Activated CD4-positive, alpha-beta T cell treated with anti-CD3 and anti-CD28 coated beads for 36 hours (primary cell): ENCODE measurements at regions not wholly inside any gene's neighbourhood (a gene's known extent, or its start where the extent isn't known, plus 50 kb on each side); places are given as distances from the start of the nearest gene placed in this dataset.
"Not testable (repeated sequence)": the region's sequence is repeated elsewhere in the genome, so short reads cannot be mapped to it uniquely, and the experiment has no call there.

ENCODE experiments used
- ATAC-seq: fragments of 200-7000 bp; cut with Tn5 transposase; one replicate; pipeline ENCODE4 v1.10.0; 2021; ENCODE audit warnings: mild to moderate bottlenecking, moderate library complexity
- CTCF ChIA-PET: fragments of 350-600 bp; sonication (Branson Sonifier 250); formaldehyde crosslinking; loops from one replicate; lab custom pipeline; 2021; ENCODE audit warnings: antibody characterized with exemption; lab: Charles Lee
- POLR2A ChIA-PET: fragments of 350-600 bp; sonication (Branson Sonifier 250); formaldehyde crosslinking; loops from one replicate; lab custom pipeline; 2021; ENCODE audit warnings: antibody characterized with exemption, inconsistent platforms; lab: Charles Lee
- DNase-seq: peaks from one replicate; pipeline ENCODE4 v3.0.0-alpha.2; 2020
- H3K27ac Mint-ChIP-seq: one replicate; pipeline ENCODE4 v1.8.0; 2021; ENCODE audit warnings: mixed read lengths
- H3K27me3 Mint-ChIP-seq: one replicate; pipeline ENCODE4 v1.8.0; 2021; ENCODE audit warnings: mixed read lengths
- H3K36me3 Mint-ChIP-seq: one replicate; pipeline ENCODE4 v1.8.0; 2021; ENCODE audit warnings: low read depth, mixed read lengths
- H3K4me1 Mint-ChIP-seq: one replicate; pipeline ENCODE4 v1.8.0; 2021; ENCODE audit warnings: mixed read lengths
- H3K4me3 Mint-ChIP-seq: one replicate; pipeline ENCODE4 v1.8.0; 2021; ENCODE audit warnings: mild to moderate bottlenecking, moderate library complexity, mixed read lengths
- H3K9me3 Mint-ChIP-seq: one replicate; pipeline ENCODE4 v1.8.0; 2021; ENCODE audit warnings: low read depth, mixed read lengths
- intact Hi-C, 2 experiments: fragments of 100-400 bp; cut with DNase I in 1 of 2; cut with micrococcal nuclease in 1 of 2; formaldehyde crosslinking; loops; one replicate each; pipeline versions ENCODE4 v1.14.2 to v1.15.1; 2022 to 2024; cut with DNase I, micrococcal nuclease

DNA sequence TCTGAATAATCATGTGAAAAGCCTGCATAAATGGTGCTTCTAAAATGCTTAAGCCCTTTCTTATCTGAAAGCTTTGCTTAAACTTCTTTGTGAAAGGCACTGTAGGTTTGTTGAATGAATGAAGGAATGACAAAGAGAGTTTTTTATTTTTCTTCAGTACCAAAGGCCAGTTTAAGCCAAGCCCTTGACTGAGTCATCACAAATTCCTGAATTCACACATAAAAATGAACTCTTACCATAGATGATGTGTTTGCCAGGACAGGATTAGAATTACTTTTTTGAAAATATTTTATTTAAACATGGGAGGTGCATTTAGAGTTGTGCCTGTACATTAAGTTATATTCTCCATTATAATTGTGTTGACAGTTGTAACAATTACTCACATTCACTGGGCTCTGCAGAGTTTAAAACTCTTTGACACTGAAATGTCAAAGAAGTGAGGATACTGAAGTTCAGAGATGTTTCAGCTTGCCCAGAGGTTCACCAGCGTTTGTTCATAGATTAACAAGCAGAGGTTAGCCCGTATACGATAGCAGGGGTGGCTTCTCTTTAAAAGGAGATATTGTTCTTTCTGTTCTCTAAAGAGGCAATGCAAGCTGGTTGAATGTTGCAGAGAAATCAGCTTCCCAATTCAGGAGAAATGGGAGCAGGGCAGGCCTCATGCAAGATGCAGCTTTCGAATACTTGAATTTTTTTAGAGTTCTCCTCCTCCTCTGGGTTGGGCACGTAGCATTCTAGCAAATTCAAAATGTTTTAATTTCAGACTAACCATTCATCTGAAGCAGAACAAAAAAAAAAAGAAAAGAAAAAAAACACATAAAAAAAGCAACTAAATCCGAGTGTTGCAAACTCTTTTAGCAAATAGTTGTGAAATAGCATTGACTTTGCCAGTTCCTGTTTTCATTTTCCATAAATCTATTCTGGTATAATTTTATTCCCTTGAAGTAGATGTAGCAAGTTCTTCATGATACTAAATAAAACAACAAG lies 358.7 kb upstream of the KLF4 start:
- intact Hi-C loops: no loop called here

DNA sequence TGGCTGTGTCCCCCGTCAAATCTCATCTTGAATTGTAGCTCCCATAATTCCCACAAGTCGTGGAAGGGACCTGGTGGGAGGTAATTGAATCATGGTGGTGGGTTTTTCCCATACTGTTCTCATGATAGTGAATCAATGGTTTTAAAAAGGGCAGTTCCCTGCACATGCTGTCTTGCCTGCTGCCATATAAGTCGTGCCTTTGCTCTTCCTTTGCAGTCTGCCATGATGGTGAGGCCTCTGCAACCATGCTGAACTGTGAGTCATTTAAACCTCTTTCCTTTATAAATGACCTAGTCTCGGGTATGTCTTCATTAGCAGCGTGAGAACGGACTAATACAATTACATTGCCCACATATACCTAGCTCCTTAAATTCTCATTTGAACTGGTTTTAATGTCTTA lies 353.0 kb upstream of the KLF4 start:
- DNase-seq (no peak), ATAC-seq (no peak)
- ChIA-PET CTCF (interaction anchor here (0.5 kb wide), 1 partner anchor 84 kb away, joined by 4 read pairs; no protein-coding TSS in a partner anchor), POLR2A (no interaction called here)
- intact Hi-C loops: no loop called here
- H3K27me3 Mint-ChIP-seq: no peaks in the 10 kb centered on the region
- H3K4me1 Mint-ChIP-seq: no peaks in the 10 kb centered on the region
- no peak overlapping the region for H3K4me3 Mint-ChIP-seq
- no peak overlapping the region for H3K27ac Mint-ChIP-seq
- no peaks in the 10 kb centered on the region for H3K36me3 Mint-ChIP-seq
- H3K9me3 Mint-ChIP-seq: peaks cover 2% of the 10 kb centered on the region

More for the DNA sequence above, 358.7 kb upstream of the KLF4 start:
- no peaks in the 10 kb centered on the region for H3K4me1 Mint-ChIP-seq
- DNase-seq (no peak), ATAC-seq (no peak)
- H3K36me3 Mint-ChIP-seq: no peaks in the 10 kb centered on the region
- H3K27ac Mint-ChIP-seq: no peak overlapping the region
- peaks cover 2% of the 10 kb centered on the region for H3K9me3 Mint-ChIP-seq
- no peaks in the 10 kb centered on the region for H3K27me3 Mint-ChIP-seq
- POLR2A ChIA-PET: no interaction called here
- CTCF ChIA-PET: interaction anchor here (0.6 to 0.7 kb wide), 3 partner anchors 27 to 212 kb away, joined by 3 to 4 read pairs (median 3); no protein-coding TSS in a partner anchor
- H3K4me3 Mint-ChIP-seq: no peak overlapping the region

DNA sequence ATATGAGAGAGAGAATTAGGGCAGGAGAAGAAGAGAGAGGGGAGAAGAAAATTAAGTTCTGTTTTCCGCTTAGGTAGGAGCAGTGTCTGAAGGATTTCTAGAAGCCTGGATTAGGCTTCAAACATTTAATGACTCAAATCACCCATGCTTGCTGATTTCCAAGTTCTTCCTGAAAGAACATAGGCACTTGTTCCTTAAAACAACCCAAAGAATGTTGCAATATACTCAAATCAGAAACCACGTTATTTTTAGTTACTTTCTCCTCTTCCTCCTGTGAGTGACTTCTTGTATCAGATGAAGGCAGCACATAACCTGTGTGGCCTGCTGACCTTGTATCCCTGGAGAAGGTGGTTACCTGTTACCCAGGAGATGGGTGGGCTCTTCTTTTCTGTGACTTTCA lies 351.5 kb upstream of the KLF4 start:
- no peak overlapping the region for H3K27ac Mint-ChIP-seq
- no peak overlapping the region for H3K4me3 Mint-ChIP-seq
- ChIA-PET CTCF (interaction anchor here (0.6 kb wide), 1 partner anchor 9 kb away, joined by 6 read pairs; no protein-coding TSS in a partner anchor), POLR2A (no interaction called here)
- intact Hi-C loops: no loop called here
- no peaks in the 10 kb centered on the region for H3K27me3 Mint-ChIP-seq
- H3K9me3 Mint-ChIP-seq: peaks cover 2% of the 10 kb centered on the region
- H3K4me1 Mint-ChIP-seq: no peaks in the 10 kb centered on the region
- DNase-seq (no peak), ATAC-seq (no peak)
- H3K36me3 Mint-ChIP-seq: no peaks in the 10 kb centered on the region

DNA sequence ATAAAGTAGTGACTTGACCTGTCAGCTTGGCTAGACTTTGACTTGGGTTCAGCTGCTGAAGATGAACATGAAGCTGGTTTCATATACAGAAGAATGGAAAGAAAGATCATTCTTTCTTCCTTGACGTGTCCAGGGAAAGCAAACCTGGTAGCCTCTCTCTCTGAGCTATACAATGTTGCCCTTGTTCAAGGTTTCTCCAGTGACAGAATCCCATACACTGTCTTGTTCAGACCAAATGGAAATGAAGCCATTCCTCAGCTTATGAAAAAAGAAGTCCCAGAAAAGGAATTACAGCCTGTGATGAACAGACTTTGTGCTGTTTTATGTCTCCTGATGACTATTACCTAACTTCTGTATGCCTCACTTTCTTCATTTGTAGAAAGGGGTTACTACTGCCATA lies 349.8 kb upstream of the KLF4 start:
- CTCF ChIA-PET: no interaction called here
- H3K9me3 Mint-ChIP-seq: no peaks in the 10 kb centered on the region
- POLR2A ChIA-PET: no interaction called here
- H3K4me1 Mint-ChIP-seq: no peaks in the 10 kb centered on the region
- intact Hi-C loops: no loop called here
- H3K36me3 Mint-ChIP-seq: no peaks in the 10 kb centered on the region
- H3K27me3 Mint-ChIP-seq: no peaks in the 10 kb centered on the region
- H3K4me3 Mint-ChIP-seq: no peak overlapping the region
- DNase-seq (no peak), ATAC-seq (no peak)
- no peak overlapping the region for H3K27ac Mint-ChIP-seq

DNA sequence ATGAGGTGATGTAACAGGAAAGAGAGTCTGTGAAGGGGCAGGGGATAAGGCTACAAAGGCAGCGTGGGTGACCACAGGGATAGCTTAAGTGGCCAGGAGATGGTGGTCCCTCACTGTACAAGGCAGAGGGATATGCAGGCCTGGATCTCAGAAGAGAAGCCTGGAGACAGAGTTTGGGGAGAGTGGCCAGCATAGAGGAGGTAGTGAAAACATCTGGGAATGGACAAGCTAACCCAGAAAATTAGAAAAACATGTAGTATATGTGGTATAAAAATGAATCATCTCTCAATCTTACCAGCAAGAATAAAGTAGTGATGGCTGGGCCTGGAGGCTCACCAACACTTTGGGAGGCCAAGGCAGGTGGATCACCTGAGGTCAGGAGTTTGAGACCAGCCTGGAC lies 349.2 kb upstream of the KLF4 start:
- no peak overlapping the region for H3K27ac Mint-ChIP-seq
- no peaks in the 10 kb centered on the region for H3K4me1 Mint-ChIP-seq
- intact Hi-C loops: no loop called here
- no peaks in the 10 kb centered on the region for H3K36me3 Mint-ChIP-seq
- DNase-seq (no peak), ATAC-seq (no peak)
- ChIA-PET POLR2A (no interaction called here), CTCF (no interaction called here)
- no peak overlapping the region for H3K4me3 Mint-ChIP-seq
- no peaks in the 10 kb centered on the region for H3K9me3 Mint-ChIP-seq
- H3K27me3 Mint-ChIP-seq: no peaks in the 10 kb centered on the region

DNA sequence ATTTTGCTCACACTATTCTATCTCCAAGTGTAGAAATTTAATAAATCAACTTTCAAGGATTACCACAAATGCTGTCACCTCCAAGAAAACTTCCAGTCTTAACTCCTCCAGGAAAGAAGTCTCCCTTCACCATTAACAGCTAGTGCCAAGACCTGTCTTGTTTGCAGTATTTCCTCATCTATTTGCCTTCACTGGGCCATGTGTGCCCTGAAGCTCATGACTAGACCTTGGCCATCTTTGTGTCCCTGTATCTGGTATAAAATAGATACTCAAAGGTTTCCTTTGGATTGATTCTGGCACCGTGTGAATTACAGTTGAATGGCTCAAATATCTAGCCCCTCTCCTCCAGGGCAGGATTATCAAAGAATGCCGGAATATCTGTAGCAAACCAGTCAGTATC lies 346.7 kb upstream of the KLF4 start:
- Mint-ChIP-seq H3K9me3 (no peaks in the 10 kb centered on the region), H3K36me3 (no peaks in the 10 kb centered on the region)
- intact Hi-C loops: no loop called here

DNA sequence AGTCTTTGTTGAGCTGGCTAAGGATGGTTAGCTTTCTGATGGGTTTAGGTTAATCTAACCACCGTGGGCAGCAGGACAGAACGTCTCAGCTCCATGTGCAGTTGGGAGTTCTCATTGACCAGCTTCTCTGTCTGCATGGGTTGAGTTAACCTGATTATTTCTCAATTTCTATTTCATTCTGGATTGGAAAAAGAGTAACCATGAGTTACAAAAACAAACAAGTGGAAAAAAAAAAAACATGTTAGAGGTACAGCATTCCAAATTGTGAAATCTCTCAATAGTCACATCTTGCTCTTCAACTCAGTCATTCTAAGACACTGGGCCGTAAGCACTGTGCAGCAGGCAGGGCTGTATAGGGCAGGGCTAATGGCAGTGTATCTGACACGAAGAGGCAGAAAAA lies 343.7 kb upstream of the KLF4 start:
- H3K9me3 Mint-ChIP-seq: no peaks in the 10 kb centered on the region
- no peaks in the 10 kb centered on the region for H3K36me3 Mint-ChIP-seq
- no peak for ATAC-seq
- no peak overlapping the region for H3K4me3 Mint-ChIP-seq
- H3K4me1 Mint-ChIP-seq: no peaks in the 10 kb centered on the region
- CTCF ChIA-PET: no interaction called here
- intact Hi-C loops: no loop called here
- H3K27ac Mint-ChIP-seq: no peak overlapping the region
- POLR2A ChIA-PET: no interaction called here
- peaks cover 2% of the 10 kb centered on the region for H3K27me3 Mint-ChIP-seq
- no peak for DNase-seq

More for the DNA sequence above, 346.7 kb upstream of the KLF4 start:
- Mint-ChIP-seq H3K4me1 (no peaks in the 10 kb centered on the region), H3K4me3 (no peak overlapping the region), H3K27me3 (peaks cover 2% of the 10 kb centered on the region), H3K27ac (no peak overlapping the region)
- ChIA-PET POLR2A (no interaction called here), CTCF (no interaction called here)
- ATAC-seq: no peak
- DNase-seq: no peak

DNA sequence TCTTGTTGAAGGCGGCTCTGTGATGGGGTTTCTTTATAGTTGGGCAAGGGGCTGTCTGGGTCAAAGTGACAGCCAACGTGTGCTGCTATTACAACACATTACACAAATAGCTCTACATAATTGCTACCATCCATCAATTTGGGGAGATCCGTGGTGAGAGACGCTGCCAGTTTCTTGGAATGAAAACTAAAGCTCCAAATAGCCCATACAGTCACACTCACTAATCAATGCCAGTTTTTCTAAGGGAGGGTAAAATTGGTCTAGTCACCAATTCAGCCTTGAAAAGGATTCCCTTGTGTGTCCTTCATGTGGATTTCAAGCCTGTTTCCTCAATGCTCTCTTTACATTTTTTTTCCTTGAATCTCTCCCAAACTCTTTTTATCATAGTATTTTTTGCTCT lies 343.3 kb upstream of the KLF4 start:
- POLR2A ChIA-PET: no interaction called here
- ATAC-seq (no peak), DNase-seq (no peak)
- Mint-ChIP-seq H3K36me3 (no peaks in the 10 kb centered on the region), H3K27me3 (peaks cover 2% of the 10 kb centered on the region), H3K4me1 (no peaks in the 10 kb centered on the region), H3K9me3 (no peaks in the 10 kb centered on the region), H3K4me3 (no peak overlapping the region), H3K27ac (no peak overlapping the region)
- CTCF ChIA-PET: no interaction called here
- intact Hi-C loops: no loop called here

DNA sequence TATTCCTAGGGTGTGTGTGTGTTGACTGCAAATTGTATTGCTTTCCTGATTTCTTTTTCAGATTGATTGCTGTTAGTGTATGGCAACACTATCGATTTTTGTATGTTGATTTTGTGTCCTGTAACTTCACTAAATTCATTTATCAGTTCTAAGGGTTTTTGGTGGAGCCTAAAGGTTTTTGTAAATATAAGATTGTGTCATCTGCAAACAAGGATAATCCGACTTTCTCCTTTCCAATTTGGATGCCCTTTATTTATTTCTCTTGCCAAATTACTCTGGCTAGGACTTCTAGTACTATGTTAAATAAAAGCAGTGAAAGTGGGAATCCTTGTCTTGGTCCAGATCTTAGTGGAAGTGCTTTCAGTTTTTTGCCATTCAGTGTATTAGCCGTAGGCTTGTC lies 340.9 kb upstream of the KLF4 start:
- ChIA-PET POLR2A (no interaction called here), CTCF (no interaction called here)
- Mint-ChIP-seq H3K4me3 (no peak overlapping the region), H3K27ac (no peak overlapping the region), H3K4me1 (no peaks in the 10 kb centered on the region), H3K36me3 (no peaks in the 10 kb centered on the region), H3K27me3 (peaks cover 2% of the 10 kb centered on the region), H3K9me3 (peaks cover 2% of the 10 kb centered on the region)
- intact Hi-C loops: no loop called here
- DNase-seq: no peak
- no peak for ATAC-seq

DNA sequence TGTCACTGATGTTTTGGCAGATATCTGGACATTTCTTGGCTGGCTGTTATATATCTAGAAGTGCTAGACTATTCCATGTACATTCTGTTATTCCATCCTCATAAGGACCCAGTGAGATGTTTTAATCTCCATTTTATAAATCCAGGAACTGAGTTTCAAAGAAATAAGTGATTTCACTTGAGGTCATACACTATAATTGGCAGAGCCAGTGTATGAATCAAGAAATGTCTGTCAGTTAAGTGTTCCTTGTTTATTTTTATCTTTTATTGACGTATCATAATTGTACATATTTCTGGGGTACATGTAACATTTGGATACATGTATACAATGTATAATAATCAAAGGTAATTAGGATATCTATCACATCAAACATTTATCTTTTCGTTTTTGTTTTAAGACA lies 338.3 kb upstream of the KLF4 start:
- ChIA-PET POLR2A (no interaction called here), CTCF (no interaction called here)
- Mint-ChIP-seq H3K9me3 (peaks cover 2% of the 10 kb centered on the region), H3K36me3 (no peaks in the 10 kb centered on the region), H3K4me3 (no peak overlapping the region), H3K27ac (no peak overlapping the region), H3K27me3 (peaks cover 2% of the 10 kb centered on the region), H3K4me1 (no peaks in the 10 kb centered on the region)
- ATAC-seq (no peak), DNase-seq (no peak)
- intact Hi-C loops: no loop called here

DNA sequence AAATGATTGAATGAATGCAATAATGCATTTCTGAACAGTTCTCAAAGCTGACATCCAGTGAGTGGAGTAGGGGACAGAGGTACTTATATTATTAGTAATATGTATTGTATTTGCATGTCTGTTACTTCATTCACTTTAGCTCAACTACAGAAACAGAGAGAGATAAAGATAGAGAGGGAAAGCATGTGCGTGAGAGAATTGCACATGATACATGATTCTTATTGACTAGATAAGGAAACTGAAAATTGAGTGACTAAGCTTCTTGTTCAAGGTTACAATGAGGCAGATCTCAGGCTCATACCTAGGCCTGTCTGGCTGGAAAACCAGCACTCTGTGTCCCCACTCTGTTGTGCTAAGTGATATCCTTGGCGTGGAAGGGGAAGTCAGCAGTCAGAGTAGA lies 337.7 kb upstream of the KLF4 start:
- H3K27ac Mint-ChIP-seq: no peak overlapping the region
- H3K4me3 Mint-ChIP-seq: no peak overlapping the region
- ATAC-seq: peak; percentile 33
- H3K9me3 Mint-ChIP-seq: peaks cover 2% of the 10 kb centered on the region
- H3K4me1 Mint-ChIP-seq: no peaks in the 10 kb centered on the region
- ChIA-PET CTCF (no interaction called here), POLR2A (no interaction called here)
- intact Hi-C loops: no loop called here
- no peaks in the 10 kb centered on the region for H3K36me3 Mint-ChIP-seq
- H3K27me3 Mint-ChIP-seq: peaks cover 2% of the 10 kb centered on the region
- DNase-seq: peak; percentile 6

DNA sequence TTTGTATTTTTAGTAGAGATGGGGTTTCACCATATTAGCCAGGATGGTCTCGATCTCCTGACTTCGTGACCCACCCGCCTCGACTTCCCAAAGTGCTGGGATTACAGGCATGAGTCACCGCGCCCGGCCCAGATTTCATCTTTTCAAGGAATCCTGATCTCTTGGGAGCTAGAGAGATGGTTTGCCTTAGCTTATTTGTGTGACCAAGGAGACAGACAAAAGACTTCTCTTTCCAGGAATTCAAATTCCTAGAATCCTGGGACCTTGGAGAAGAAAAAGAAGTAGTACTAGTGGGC lies 337.1 kb upstream of the KLF4 start:
- H3K27me3 Mint-ChIP-seq, POLR2A ChIA-PET, H3K9me3 Mint-ChIP-seq, H3K36me3 Mint-ChIP-seq, DNase-seq, intact Hi-C loops, H3K4me3 Mint-ChIP-seq, H3K4me1 Mint-ChIP-seq, H3K27ac Mint-ChIP-seq, ATAC-seq, CTCF ChIA-PET: not testable (repeated sequence)
